CD14-positive monocyte (primary cell): ENCODE measurements at regions not wholly inside any gene's neighbourhood (a gene's known extent, or its start where the extent isn't known, plus 50 kb on each side); places are given as distances from the start of the nearest gene placed in this dataset.
A peak's percentile ranks its signal among the peaks of the same experiment; 100 is the strongest.
"Not testable (repeated sequence)": the region's sequence is repeated elsewhere in the genome, so short reads cannot be mapped to it uniquely, and the experiment has no call there.

Source experiments
- DNase-seq, 3 donors: peaks; one replicate each; pipeline ENCODE4 v3.0.0-alpha.2; 2011 to 2022
- H2AFZ ChIP-seq: 2 replicates; pipeline ENCODE4 v1.6.0; 2012; ENCODE audit warnings: mild to moderate bottlenecking, low read depth, low read length, inconsistent platforms; ENCODE audit not compliant: insufficient read depth, poor library complexity, severe bottlenecking
- H3K27ac ChIP-seq, 2 donors: 1 replicate in 1 of 2; 2 replicates in 1 of 2; pipeline ENCODE4 v1.5.1; 2012 to 2013; ENCODE audit warnings: low read length in 2 of 2, control low read depth in 1 of 2, inconsistent platforms in 1 of 2, low read depth in 1 of 2, mild to moderate bottlenecking in 1 of 2
- H3K27me3 ChIP-seq, 2 donors: one replicate each; pipeline versions ENCODE4 v1.6.0 to v1.6.1; 2011 to 2013; ENCODE audit warnings: low read length in 2 of 2; ENCODE audit not compliant: control insufficient read depth in 2 of 2, insufficient read depth in 2 of 2
- H3K36me3 ChIP-seq, 2 donors: replicated peaks in 1 of 2; 1 replicate in 1 of 2; 2 replicates in 1 of 2; pipeline versions ENCODE4 v1.5.1 to v1.6.1; 2012 to 2013; ENCODE audit warnings: low read length in 2 of 2, control low read depth in 1 of 2, inconsistent platforms in 1 of 2, mild to moderate bottlenecking in 1 of 2; ENCODE audit not compliant: insufficient read depth in 2 of 2, control insufficient read depth in 1 of 2
- H3K4me1 ChIP-seq, 2 donors: 1 replicate in 1 of 2; 2 replicates in 1 of 2; pipeline versions ENCODE4 v1.5.1 to v1.6.1; 2012 to 2013; ENCODE audit warnings: low read length in 2 of 2, control low read depth in 1 of 2, inconsistent platforms in 1 of 2, mild to moderate bottlenecking in 1 of 2, moderate library complexity in 1 of 2; ENCODE audit not compliant: insufficient read depth in 2 of 2, control insufficient read depth in 1 of 2
- H3K4me2 ChIP-seq: replicated peaks from 2 replicates; pipeline ENCODE3; 2012; ENCODE audit warnings: low read length, moderate library complexity, mild to moderate bottlenecking; ENCODE audit not compliant: poor library complexity, severe bottlenecking; ENCODE audit errors: extremely low read depth
- H3K4me3 ChIP-seq, 3 experiments: fragments of 200-600 bp in 1 of 3; sonication (generic) in 1 of 3; replicated peaks in 1 of 3; 1 replicate in 2 of 3; 2 replicates in 1 of 3; pipeline ENCODE4 v1.5.1; 2011 to 2013; ENCODE audit warnings: low read length in 3 of 3, mild to moderate bottlenecking in 3 of 3, control low read depth in 2 of 3, low read depth in 2 of 3, inconsistent platforms in 1 of 3, moderate library complexity in 1 of 3
- H3K79me2 ChIP-seq: 2 replicates; pipeline ENCODE4 v1.6.0; 2012; ENCODE audit warnings: mild to moderate bottlenecking, control low read depth, inconsistent platforms, low read length, moderate library complexity; ENCODE audit not compliant: insufficient read depth
- H3K9ac ChIP-seq: 2 replicates; pipeline ENCODE4 v1.6.0; 2017; ENCODE audit warnings: low read length, mild to moderate bottlenecking; ENCODE audit not compliant: insufficient read depth, poor library complexity, severe bottlenecking
- H3K9me3 ChIP-seq, 2 donors: replicated peaks in 1 of 2; 1 replicate in 1 of 2; 2 replicates in 1 of 2; pipeline versions ENCODE4 v1.5.1 to v1.6.1; 2012 to 2013; ENCODE audit warnings: low read length in 2 of 2, control low read depth in 1 of 2; ENCODE audit not compliant: control insufficient read depth in 1 of 2, insufficient read depth in 1 of 2
- H4K20me1 ChIP-seq: 2 replicates; pipeline ENCODE4 v1.6.0; 2012; ENCODE audit warnings: mild to moderate bottlenecking, low read length, control low read depth, moderate library complexity; ENCODE audit not compliant: insufficient read depth
- H3K27ac Mint-ChIP-seq, 7 donors: one replicate each; pipeline ENCODE4 v1.8.0; 2020; ENCODE audit warnings: mild to moderate bottlenecking in 7 of 7, mixed read lengths in 7 of 7, moderate library complexity in 6 of 7, inconsistent platforms in 2 of 7
- H3K27me3 Mint-ChIP-seq, 3 donors: one replicate each; pipeline ENCODE4 v1.8.0; 2021 to 2022; ENCODE audit warnings: low read depth in 3 of 3, mild to moderate bottlenecking in 3 of 3, mixed read lengths in 3 of 3, moderate library complexity in 3 of 3, inconsistent platforms in 1 of 3
- H3K36me3 Mint-ChIP-seq, 2 donors: one replicate each; pipeline ENCODE4 v1.8.0; 2020; ENCODE audit warnings: mixed read lengths in 2 of 2, inconsistent platforms in 1 of 2, mild to moderate bottlenecking in 1 of 2
- H3K4me1 Mint-ChIP-seq: one replicate; pipeline ENCODE4 v1.8.0; 2020; ENCODE audit warnings: mild to moderate bottlenecking, mixed read lengths
- H3K4me3 Mint-ChIP-seq, 2 donors: one replicate each; pipeline ENCODE4 v1.8.0; 2020; ENCODE audit warnings: mild to moderate bottlenecking in 2 of 2, mixed read lengths in 2 of 2, moderate library complexity in 1 of 2
- H3K9me3 Mint-ChIP-seq, 7 donors: one replicate each; pipeline ENCODE4 v1.8.0; 2020 to 2022; ENCODE audit warnings: mixed read lengths in 7 of 7, mild to moderate bottlenecking in 6 of 7, moderate library complexity in 6 of 7, inconsistent platforms in 2 of 7
- WGBS: methylation state at CpG from one replicate; pipeline ENCODE4 v1.1.5; 2013; ENCODE audit warnings: missing lambda C conversion rate; ENCODE audit not compliant: insufficient coverage; 5-methylcytosine and 5-hydroxymethylcytosine counted together
- intact Hi-C, 2 donors: fragments of 100-400 bp; cut with micrococcal nuclease; formaldehyde crosslinking; loops; one replicate each; pipeline versions ENCODE4 v1.15.0 to v1.15.1; 2023
- TF ChIP-seq, protein P1 (sequence below): fragments of 200-600 bp; IDR thresholded peaks from one replicate; pipeline ENCODE4 v1.8.0; 2022; ENCODE audit warnings: antibody characterized with exemption, mild to moderate bottlenecking

DNA sequence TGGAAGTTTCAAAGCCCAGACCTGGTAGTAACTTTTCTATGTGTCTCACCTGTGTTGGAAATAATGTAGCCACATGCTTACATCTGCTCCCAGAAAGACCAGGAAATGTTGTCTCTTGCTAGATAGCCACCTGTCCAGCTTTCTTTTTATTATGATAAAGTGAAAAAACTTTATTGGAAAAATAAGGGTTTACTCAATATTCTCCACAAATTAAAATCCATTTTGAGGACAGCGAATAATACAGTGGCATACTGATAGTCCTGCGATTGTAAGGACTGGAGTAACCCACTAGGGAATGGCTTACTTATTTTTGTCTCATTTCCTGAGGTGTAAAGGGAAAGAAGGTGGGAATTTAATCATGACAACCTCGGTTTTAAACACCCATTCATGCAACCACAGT, 100.1 kb downstream of the HFE start:
- no peaks in the 10 kb centered on the region for H3K27me3 ChIP-seq
- Mint-ChIP-seq H3K36me3 (no peaks in the 10 kb centered on the region), H3K4me3 (no peak overlapping the region), H3K27me3 (no peaks in the 10 kb centered on the region), H3K27ac (no peak overlapping the region), H3K9me3 (peaks cover 0 to 5% (median 0%) of the 10 kb centered on the region in 7 donors), H3K4me1 (peaks cover 24% of the 10 kb centered on the region)
- WGBS, result no CpG with 5 or more reads among the region's 3 CpGs
- no peak overlapping the region for H3K4me3 ChIP-seq
- DNase-seq, result no peak
- H3K4me1 ChIP-seq, result peaks cover 28 to 41% of the 10 kb centered on the region in 2 donors
- H4K20me1 ChIP-seq, result no peaks in the 10 kb centered on the region
- H3K9ac ChIP-seq, result no peak overlapping the region
- no peak overlapping the region for H2AFZ ChIP-seq
- H3K79me2 ChIP-seq, result no peaks in the 10 kb centered on the region
- H3K9me3 ChIP-seq, result no peaks in the 10 kb centered on the region
- H3K27ac ChIP-seq, result no peak overlapping the region
- H3K4me2 ChIP-seq, result no peak overlapping the region
- TF ChIP-seq, protein P1, sequence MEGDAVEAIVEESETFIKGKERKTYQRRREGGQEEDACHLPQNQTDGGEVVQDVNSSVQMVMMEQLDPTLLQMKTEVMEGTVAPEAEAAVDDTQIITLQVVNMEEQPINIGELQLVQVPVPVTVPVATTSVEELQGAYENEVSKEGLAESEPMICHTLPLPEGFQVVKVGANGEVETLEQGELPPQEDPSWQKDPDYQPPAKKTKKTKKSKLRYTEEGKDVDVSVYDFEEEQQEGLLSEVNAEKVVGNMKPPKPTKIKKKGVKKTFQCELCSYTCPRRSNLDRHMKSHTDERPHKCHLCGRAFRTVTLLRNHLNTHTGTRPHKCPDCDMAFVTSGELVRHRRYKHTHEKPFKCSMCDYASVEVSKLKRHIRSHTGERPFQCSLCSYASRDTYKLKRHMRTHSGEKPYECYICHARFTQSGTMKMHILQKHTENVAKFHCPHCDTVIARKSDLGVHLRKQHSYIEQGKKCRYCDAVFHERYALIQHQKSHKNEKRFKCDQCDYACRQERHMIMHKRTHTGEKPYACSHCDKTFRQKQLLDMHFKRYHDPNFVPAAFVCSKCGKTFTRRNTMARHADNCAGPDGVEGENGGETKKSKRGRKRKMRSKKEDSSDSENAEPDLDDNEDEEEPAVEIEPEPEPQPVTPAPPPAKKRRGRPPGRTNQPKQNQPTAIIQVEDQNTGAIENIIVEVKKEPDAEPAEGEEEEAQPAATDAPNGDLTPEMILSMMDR, result no peak
- intact Hi-C loops, result no loop called here
- H3K36me3 ChIP-seq, result no peaks in the 10 kb centered on the region

DNA sequence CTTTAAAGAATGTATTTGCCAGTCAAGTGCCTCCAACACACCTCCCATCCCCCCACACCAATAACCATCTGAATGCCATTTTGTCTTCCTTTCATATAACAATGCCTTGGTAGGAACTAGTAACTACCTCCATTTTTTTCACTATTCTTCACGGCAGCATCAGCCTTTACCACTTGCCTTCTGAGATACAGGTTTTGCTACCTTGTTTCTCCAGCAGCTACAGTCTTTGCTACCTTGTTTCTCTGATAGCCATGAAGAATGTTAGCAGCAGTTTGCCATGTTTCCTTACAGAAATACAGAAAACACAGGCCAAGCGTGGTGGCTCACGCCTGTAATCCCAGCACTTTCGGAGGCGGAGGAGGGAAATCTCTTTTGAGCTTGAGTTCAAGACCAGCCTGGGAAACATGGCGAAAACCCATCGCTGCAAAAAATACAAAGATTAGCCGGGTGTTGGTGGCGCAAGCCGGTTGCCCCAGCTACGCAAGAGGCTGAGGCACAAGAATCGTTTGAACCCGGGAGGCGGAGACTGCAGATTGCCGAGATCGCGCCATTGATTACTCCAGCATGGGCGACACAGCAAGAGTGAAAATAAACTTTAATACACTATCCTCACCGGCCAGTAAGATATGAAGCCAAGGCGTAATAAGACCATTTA, 100.9 kb downstream of the HFE start:
- Mint-ChIP-seq H3K36me3 (no peaks in the 10 kb centered on the region), H3K4me1 (peaks cover 24% of the 10 kb centered on the region), H3K4me3 (peak overlapping the region; percentile 90 to 91), H3K27ac (peak overlapping the region; percentile 86 to 94 (median 91)), H3K27me3 (no peaks in the 10 kb centered on the region), H3K9me3 (peaks cover 0 to 4% (median 0%) of the 10 kb centered on the region in 7 donors)
- WGBS, result 14% methylated on average over 17 of the region's 20 CpGs
- no peaks in the 10 kb centered on the region for H3K36me3 ChIP-seq
- no peaks in the 10 kb centered on the region for H3K9me3 ChIP-seq
- no peaks in the 10 kb centered on the region for H4K20me1 ChIP-seq
- H3K4me1 ChIP-seq, result peaks cover 26 to 38% of the 10 kb centered on the region in 2 donors
- H3K27me3 ChIP-seq, result no peaks in the 10 kb centered on the region
- peak overlapping the region; percentile 67 for H3K9ac ChIP-seq
- no peaks in the 10 kb centered on the region for H3K79me2 ChIP-seq
- H3K4me2 ChIP-seq, result peak overlapping the region; percentile 82
- intact Hi-C loops, result no loop called here
- DNase-seq, result peak; percentile 29 to 32 (median 31)
- peak overlapping the region; percentile 71 to 84 for H3K27ac ChIP-seq
- peak overlapping the region; percentile 54 to 81 (median 56) for H3K4me3 ChIP-seq
- peak overlapping the region; percentile 77 for H2AFZ ChIP-seq
- TF ChIP-seq, protein P1, result no peak

DNA sequence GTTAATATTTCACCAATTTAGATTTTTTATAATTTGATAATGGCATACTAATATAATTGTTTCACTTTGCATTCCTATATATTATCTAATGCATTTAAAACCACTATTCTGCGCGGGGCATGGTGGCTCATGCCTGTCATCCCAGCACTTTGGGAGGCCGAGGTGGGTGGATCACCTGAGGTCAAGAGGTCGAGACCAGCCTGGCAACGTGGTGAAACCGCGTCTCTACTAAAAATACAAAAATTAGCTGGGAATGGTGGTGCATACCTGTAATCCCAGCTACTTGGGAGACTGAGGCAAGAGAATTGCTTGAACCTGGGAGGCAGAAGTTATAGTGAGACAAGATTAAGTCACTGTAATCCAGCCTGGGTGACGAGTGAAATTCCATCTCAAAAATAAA, 104.3 kb downstream of the HFE start:
- H3K4me1 Mint-ChIP-seq, result peaks cover 25% of the 10 kb centered on the region
- H3K27me3 ChIP-seq, DNase-seq, H4K20me1 ChIP-seq, H2AFZ ChIP-seq, H3K27me3 Mint-ChIP-seq, H3K4me3 Mint-ChIP-seq, H3K36me3 ChIP-seq, H3K9ac ChIP-seq, H3K4me3 ChIP-seq, H3K4me2 ChIP-seq, H3K27ac ChIP-seq, H3K9me3 ChIP-seq, H3K36me3 Mint-ChIP-seq, H3K27ac Mint-ChIP-seq, H3K9me3 Mint-ChIP-seq: not testable (repeated sequence)
- WGBS, result 94% methylated on average over 3 of the region's 8 CpGs
- Histone ChIP-seq H3K79me2 (peaks cover 15% of the 10 kb centered on the region), H3K4me1 (peaks cover 31 to 43% of the 10 kb centered on the region in 2 donors)
- intact Hi-C loops, result loop anchor here in 1 of 2 donors (10.0 kb wide), 1 partner anchor 67 kb away; a partner anchor contains a TSS
